KMS-11 (cell line): ENCODE measurements at regions not wholly inside any gene's neighbourhood (a gene's known extent, or its start where the extent isn't known, plus 50 kb on each side); places are given as distances from the start of the nearest gene placed in this dataset.
"Not testable (repeated sequence)": the region's sequence is repeated elsewhere in the genome, so short reads cannot be mapped to it uniquely, and the experiment has no call there.

Source experiments
- H2AFZ ChIP-seq: fragments of 200-600 bp; sonication (generic); 2 replicates; pipeline ENCODE4 v1.6.1; 2016; ENCODE audit warnings: antibody characterized with exemption, mixed run types, low read depth
- H3K27ac ChIP-seq: fragments of 200-600 bp; sonication (generic); 2 replicates; pipeline ENCODE4 v1.6.1; 2016; ENCODE audit warnings: mild to moderate bottlenecking, mixed run types
- H3K27me3 ChIP-seq: fragments of 200-600 bp; sonication (generic); 2 replicates; pipeline ENCODE4 v1.6.1; 2017; ENCODE audit warnings: mild to moderate bottlenecking, low read depth, mixed run types, moderate library complexity; ENCODE audit not compliant: insufficient read depth
- H3K36me3 ChIP-seq: fragments of 200-600 bp; sonication (generic); 2 replicates; pipeline ENCODE4 v1.6.1; 2017; ENCODE audit warnings: mild to moderate bottlenecking, mixed run types; ENCODE audit not compliant: insufficient read depth
- H3K4me1 ChIP-seq: fragments of 200-600 bp; sonication (generic); 2 replicates; pipeline ENCODE4 v1.6.1; 2016; ENCODE audit warnings: mild to moderate bottlenecking, low read depth, mixed run types; ENCODE audit not compliant: poor library complexity, severe bottlenecking
- H3K4me2 ChIP-seq: fragments of 200-600 bp; sonication (generic); 2 replicates; pipeline ENCODE4 v1.7.0; 2016; ENCODE audit warnings: mild to moderate bottlenecking, mixed run types
- H3K4me3 ChIP-seq: fragments of 200-600 bp; sonication (generic); IDR thresholded peaks from 2 replicates; pipeline ENCODE4 v1.6.1; 2017; ENCODE audit warnings: low read depth, low read length, mixed read lengths; ENCODE audit not compliant: insufficient read depth
- H3K79me2 ChIP-seq: fragments of 200-600 bp; sonication (generic); 2 replicates; pipeline ENCODE4 v1.6.1; 2016; ENCODE audit warnings: low read depth, mixed run types; ENCODE audit not compliant: insufficient read depth
- H3K9ac ChIP-seq: fragments of 200-600 bp; sonication (generic); 2 replicates; pipeline ENCODE4 v1.6.1; 2016; ENCODE audit warnings: mild to moderate bottlenecking, mixed run types
- H4K20me1 ChIP-seq: fragments of 200-600 bp; sonication (generic); 2 replicates; pipeline ENCODE4 v1.6.1; 2016; ENCODE audit warnings: mild to moderate bottlenecking, mixed run types; ENCODE audit not compliant: insufficient read depth
- CTCF ChIP-seq: fragments of 200-600 bp; sonication (generic); conservative IDR thresholded peaks from 2 replicates; pipeline ENCODE4 v1.6.1; 2017; ENCODE audit warnings: low read depth, mild to moderate bottlenecking, antibody characterized with exemption, low read length, moderate library complexity, mixed read lengths

DNA sequence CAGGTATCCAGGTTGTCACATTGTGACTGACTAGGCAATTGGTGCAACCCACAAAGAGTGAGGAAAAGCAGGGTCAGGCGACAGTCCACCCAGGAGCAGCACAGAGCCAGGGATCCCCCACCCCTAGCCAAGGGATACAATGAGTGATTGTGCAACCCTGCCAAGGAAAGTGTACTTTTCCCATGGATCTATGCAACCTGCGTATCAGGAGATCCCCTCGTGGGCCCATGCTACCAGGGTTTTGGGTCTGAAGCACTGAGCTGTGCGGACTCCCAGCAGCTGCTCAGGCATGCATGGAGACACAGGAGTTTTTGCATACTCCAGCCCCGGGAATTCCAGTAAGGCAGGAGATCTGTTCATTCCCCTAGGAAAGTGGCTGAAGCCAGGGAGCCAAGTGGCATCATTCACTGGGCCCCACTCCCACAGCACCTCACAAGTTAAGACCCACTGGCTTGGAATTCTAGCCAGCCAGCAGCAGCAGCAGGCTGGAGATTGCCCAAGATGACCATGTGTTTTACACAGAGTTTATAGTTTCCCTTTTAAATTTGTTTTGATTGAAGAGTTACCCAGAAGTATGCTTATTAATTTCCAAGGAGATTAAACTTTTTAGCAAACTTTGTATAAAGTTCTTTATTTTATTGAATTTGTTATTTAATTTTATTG, 136.0 kb downstream of the LTN1 start:
- Histone ChIP-seq H3K4me3 (no peak overlapping the region), H4K20me1 (no peaks in the 10 kb centered on the region), H3K27ac (no peak overlapping the region), H3K27me3 (no peaks in the 10 kb centered on the region), H3K36me3 (no peaks in the 10 kb centered on the region), H3K9ac (no peak overlapping the region), H3K79me2 (no peaks in the 10 kb centered on the region), H3K4me1 (no peaks in the 10 kb centered on the region), H3K4me2 (no peak overlapping the region), H2AFZ (no peak overlapping the region)
- TF ChIP-seq CTCF: no peak

DNA sequence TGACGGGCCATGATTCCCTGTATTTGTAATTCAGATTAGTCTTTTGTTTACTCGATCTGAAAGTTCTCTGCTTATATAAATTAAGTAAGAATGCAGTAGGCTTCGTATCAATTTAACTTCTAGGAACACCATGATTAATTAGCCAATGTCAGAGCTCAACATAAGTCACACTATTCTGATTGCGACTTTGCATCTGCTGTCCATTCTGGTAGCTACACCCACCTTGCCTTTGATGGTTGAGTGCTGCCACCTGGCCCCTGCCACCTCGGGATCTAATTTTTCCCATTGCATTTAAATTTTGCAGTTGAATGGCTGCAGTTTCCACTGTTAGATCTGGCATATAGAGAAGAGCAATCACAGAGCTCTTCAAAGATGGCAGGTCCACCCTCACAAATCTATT, 140.0 kb downstream of the LTN1 start:
- TF ChIP-seq CTCF: no peak
- Histone ChIP-seq H3K79me2 (no peaks in the 10 kb centered on the region), H3K36me3 (no peaks in the 10 kb centered on the region), H4K20me1 (no peaks in the 10 kb centered on the region), H3K27ac (no peak overlapping the region), H3K27me3 (no peaks in the 10 kb centered on the region), H3K4me2 (no peak overlapping the region), H2AFZ (no peak overlapping the region), H3K4me3 (no peak overlapping the region), H3K9ac (no peak overlapping the region), H3K4me1 (no peaks in the 10 kb centered on the region)

GRCh38 chr21:28851645-28852044, 141.0 kb downstream of the LTN1 start:
- no peaks in the 10 kb centered on the region for H3K4me1 ChIP-seq
- TF ChIP-seq CTCF: no peak
- no peak overlapping the region for H2AFZ ChIP-seq
- no peaks in the 10 kb centered on the region for H3K79me2 ChIP-seq
- no peak overlapping the region for H3K4me2 ChIP-seq
- no peak overlapping the region for H3K9ac ChIP-seq
- no peaks in the 10 kb centered on the region for H3K36me3 ChIP-seq
- no peak overlapping the region for H3K4me3 ChIP-seq
- H4K20me1 ChIP-seq: no peaks in the 10 kb centered on the region
- H3K27ac ChIP-seq: no peak overlapping the region
- no peaks in the 10 kb centered on the region for H3K27me3 ChIP-seq

DNA sequence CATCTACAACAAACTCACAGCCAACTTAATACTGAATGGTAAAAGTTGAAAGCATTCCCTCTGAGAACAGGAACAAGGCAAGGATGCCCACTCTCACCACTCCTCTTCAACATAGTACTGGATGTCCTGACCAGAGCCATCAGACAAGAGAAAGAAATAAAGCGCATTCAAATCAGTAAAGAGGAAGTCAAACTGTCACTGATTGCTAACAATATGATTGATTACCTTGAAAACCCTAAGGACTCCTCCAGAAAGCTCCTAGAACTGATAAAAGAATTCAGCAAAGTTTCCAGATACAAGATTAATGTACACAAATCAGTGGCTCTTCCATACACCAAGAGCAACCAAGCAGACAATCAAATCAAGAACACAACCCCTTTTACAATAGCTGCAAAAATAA, 153.4 kb downstream of the LTN1 start:
- H3K4me1 ChIP-seq, H3K36me3 ChIP-seq, H3K27ac ChIP-seq, H3K27me3 ChIP-seq, H4K20me1 ChIP-seq, H2AFZ ChIP-seq, H3K79me2 ChIP-seq, H3K9ac ChIP-seq, H3K4me2 ChIP-seq, H3K4me3 ChIP-seq: not testable (repeated sequence)

- not testable (repeated sequence) for H3K9ac ChIP-seq, H3K4me3 ChIP-seq, H3K4me1 ChIP-seq, H4K20me1 ChIP-seq, H2AFZ ChIP-seq, H3K27ac ChIP-seq, H3K4me2 ChIP-seq, H3K36me3 ChIP-seq, H3K79me2 ChIP-seq, H3K27me3 ChIP-seq
These were observed 155.3 kb downstream of the LTN1 start for GRCh38 chr21:28837426-28837825.

DNA sequence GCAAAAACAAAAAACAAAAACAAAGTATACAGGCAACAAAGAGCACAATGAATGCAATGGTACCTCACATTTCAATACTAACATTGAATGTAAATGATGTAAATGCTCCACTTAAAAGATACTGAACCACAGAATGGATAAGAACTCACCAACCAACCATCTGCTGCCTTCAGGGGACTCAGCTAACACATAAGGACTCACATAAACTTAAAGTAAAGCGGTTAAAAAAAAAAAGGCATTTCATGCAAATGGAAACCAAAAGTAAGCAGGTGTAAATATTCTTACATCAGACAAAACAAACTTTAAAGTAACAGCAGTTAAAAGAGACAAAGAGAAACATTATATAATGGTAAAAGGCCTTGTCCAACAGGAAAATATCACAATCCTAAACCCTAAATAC, 156.1 kb downstream of the LTN1 start:
- H3K4me1 ChIP-seq, H3K27me3 ChIP-seq, H3K9ac ChIP-seq, H2AFZ ChIP-seq, H3K27ac ChIP-seq, H4K20me1 ChIP-seq, H3K4me3 ChIP-seq, H3K4me2 ChIP-seq, H3K79me2 ChIP-seq, H3K36me3 ChIP-seq: not testable (repeated sequence)
